ENCODE measurements at regions not wholly inside any gene's neighbourhood (a gene's known extent, or its start where the extent isn't known, plus 50 kb on each side); places are given as distances from the start of the nearest gene placed in this dataset.

DNA sequence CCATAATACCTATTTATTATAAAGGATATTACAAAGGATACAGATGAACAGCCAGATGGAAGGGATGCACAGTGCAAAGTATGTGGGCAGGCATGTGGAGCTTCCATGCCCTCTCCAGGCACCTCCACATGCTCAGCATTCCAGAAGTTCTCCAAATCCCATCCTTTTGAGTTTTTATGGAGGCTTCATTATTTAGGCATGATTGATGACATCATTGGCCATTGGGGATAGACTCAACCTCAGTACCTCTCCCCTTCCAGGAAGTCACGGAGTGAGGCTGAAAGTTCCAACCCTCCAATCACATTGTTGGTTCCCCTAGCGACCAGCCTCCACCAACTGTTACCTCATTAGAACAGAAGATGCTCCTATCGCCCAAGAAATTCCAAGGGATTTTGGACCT, 156.4 kb downstream of the ATP23 start:
- Histone ChIP-seq H3F3A (ENCODE audit: insufficient read depth, low read length) (no peaks in the 10 kb centered on the region), H3K4me1 (ENCODE audit: insufficient read depth, low read length, severe bottlenecking) (no peaks in the 10 kb centered on the region), H4K20me1 (ENCODE audit: insufficient read depth, low read length) (no peaks in the 10 kb centered on the region), H3K4me2 (ENCODE audit: low read length) (no peak overlapping the region), H3K27me3 (ENCODE audit: insufficient read depth, low read length) (no peaks in the 10 kb centered on the region), H3K79me2 (ENCODE audit: insufficient read depth, low read length) (no peaks in the 10 kb centered on the region), H2AFZ (ENCODE audit: low read length) (no peak overlapping the region), H3K9ac (ENCODE audit: low read length) (no peak overlapping the region), H3K36me3 (ENCODE audit: insufficient read depth, low read length) (no peaks in the 10 kb centered on the region), H3K9me3 (ENCODE audit: low read length) (no peaks in the 10 kb centered on the region), H3K27ac (ENCODE audit: low read depth, low read length, poor library complexity, severe bottlenecking) (no peak overlapping the region), H3K4me3 (ENCODE audit: low read depth, low read length, poor library complexity, severe bottlenecking) (no peak overlapping the region), H3K9me2 (ENCODE audit: low read depth, low read length) (no peaks in the 10 kb centered on the region)
- TF ChIP-seq, protein P1, sequence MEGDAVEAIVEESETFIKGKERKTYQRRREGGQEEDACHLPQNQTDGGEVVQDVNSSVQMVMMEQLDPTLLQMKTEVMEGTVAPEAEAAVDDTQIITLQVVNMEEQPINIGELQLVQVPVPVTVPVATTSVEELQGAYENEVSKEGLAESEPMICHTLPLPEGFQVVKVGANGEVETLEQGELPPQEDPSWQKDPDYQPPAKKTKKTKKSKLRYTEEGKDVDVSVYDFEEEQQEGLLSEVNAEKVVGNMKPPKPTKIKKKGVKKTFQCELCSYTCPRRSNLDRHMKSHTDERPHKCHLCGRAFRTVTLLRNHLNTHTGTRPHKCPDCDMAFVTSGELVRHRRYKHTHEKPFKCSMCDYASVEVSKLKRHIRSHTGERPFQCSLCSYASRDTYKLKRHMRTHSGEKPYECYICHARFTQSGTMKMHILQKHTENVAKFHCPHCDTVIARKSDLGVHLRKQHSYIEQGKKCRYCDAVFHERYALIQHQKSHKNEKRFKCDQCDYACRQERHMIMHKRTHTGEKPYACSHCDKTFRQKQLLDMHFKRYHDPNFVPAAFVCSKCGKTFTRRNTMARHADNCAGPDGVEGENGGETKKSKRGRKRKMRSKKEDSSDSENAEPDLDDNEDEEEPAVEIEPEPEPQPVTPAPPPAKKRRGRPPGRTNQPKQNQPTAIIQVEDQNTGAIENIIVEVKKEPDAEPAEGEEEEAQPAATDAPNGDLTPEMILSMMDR (IDR thresholded peaks at IDR 0.05; ENCODE audit: low read length): no peak
- no peak for TF ChIP-seq EZH2 (IDR thresholded peaks at IDR 0.05; ENCODE audit: borderline replicate concordance, low read length)

DNA sequence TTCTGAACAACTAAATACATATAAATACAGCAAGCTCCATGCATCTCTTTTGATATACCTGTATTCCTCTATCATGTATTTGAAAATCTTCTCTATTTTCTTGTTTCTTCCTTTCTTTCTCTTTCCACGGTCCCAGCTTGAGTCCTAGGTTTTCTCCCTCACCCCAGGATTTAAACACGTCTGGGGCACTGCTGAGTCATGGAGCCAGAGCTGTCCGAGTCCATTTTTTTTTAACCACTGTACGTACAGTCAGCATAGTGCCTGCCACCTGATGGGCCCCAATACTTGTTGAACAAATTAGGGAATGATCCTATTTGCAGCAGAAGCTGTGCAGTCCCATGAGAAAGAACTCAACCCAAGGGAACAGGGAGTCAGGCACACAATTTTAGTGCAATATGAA, 158.1 kb downstream of the ATP23 start:
- Histone ChIP-seq H4K20me1 (ENCODE audit: insufficient read depth, low read length) (no peaks in the 10 kb centered on the region), H3K36me3 (ENCODE audit: insufficient read depth, low read length) (no peaks in the 10 kb centered on the region), H3K4me1 (ENCODE audit: insufficient read depth, low read length, severe bottlenecking) (no peaks in the 10 kb centered on the region), H3F3A (ENCODE audit: insufficient read depth, low read length) (no peaks in the 10 kb centered on the region), H3K27ac (ENCODE audit: low read depth, low read length, poor library complexity, severe bottlenecking) (no peak overlapping the region), H3K9me2 (ENCODE audit: low read depth, low read length) (no peaks in the 10 kb centered on the region), H3K27me3 (ENCODE audit: insufficient read depth, low read length) (no peaks in the 10 kb centered on the region), H3K4me2 (ENCODE audit: low read length) (no peak overlapping the region), H3K79me2 (ENCODE audit: insufficient read depth, low read length) (no peaks in the 10 kb centered on the region), H3K4me3 (ENCODE audit: low read depth, low read length, poor library complexity, severe bottlenecking) (no peak overlapping the region), H3K9ac (ENCODE audit: low read length) (no peak overlapping the region), H3K9me3 (ENCODE audit: low read length) (no peaks in the 10 kb centered on the region), H2AFZ (ENCODE audit: low read length) (no peak overlapping the region)
- TF ChIP-seq EZH2 (IDR thresholded peaks at IDR 0.05; ENCODE audit: borderline replicate concordance, low read length): no peak
- TF ChIP-seq, protein P1 (IDR thresholded peaks at IDR 0.05; ENCODE audit: low read length): no peak

DNA sequence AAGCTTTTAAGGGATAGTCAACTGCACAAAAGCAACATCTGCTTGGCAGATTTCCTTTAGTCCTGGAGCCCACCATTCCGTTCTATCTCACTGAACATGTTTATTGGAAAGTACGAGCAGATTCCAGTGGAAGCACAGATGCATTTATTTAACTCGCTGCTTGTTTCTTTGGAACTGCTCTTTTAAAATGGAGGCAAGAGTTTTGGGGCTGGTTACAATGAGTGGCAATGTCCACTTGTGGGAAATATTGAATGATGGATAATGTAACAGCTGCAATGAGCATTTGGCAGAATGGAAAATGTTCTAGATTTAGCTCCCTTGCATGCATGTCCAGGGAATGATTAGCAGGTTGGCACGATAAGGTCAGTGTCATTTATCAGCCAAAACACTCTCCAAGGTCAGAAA, 163.0 kb downstream of the ATP23 start:
- Histone ChIP-seq H3K9me3 (ENCODE audit: low read length) (no peaks in the 10 kb centered on the region), H3K27ac (ENCODE audit: low read depth, low read length, poor library complexity, severe bottlenecking) (no peak overlapping the region), H3K4me3 (ENCODE audit: low read depth, low read length, poor library complexity, severe bottlenecking) (no peak overlapping the region), H3K9ac (ENCODE audit: low read length) (no peak overlapping the region), H3K27me3 (ENCODE audit: insufficient read depth, low read length) (no peaks in the 10 kb centered on the region), H3K9me2 (ENCODE audit: low read depth, low read length) (no peaks in the 10 kb centered on the region), H3K4me2 (ENCODE audit: low read length) (no peak overlapping the region), H3K4me1 (ENCODE audit: insufficient read depth, low read length, severe bottlenecking) (no peaks in the 10 kb centered on the region), H3F3A (ENCODE audit: insufficient read depth, low read length) (no peaks in the 10 kb centered on the region), H2AFZ (ENCODE audit: low read length) (no peak overlapping the region), H3K36me3 (ENCODE audit: insufficient read depth, low read length) (no peaks in the 10 kb centered on the region), H4K20me1 (ENCODE audit: insufficient read depth, low read length) (no peaks in the 10 kb centered on the region), H3K79me2 (ENCODE audit: insufficient read depth, low read length) (no peaks in the 10 kb centered on the region)
- TF ChIP-seq EZH2 (IDR thresholded peaks at IDR 0.05; ENCODE audit: borderline replicate concordance, low read length): no peak
- TF ChIP-seq, protein P1 (IDR thresholded peaks at IDR 0.05; ENCODE audit: low read length): no peak
